HEK293 (cell line): ENCODE measurements at regions not wholly inside any gene's neighbourhood (a gene's known extent, or its start where the extent isn't known, plus 50 kb on each side); places are given as distances from the start of the nearest gene placed in this dataset.

Source experiments
- YY1 ChIP-seq: fragments of 450-650 bp; formaldehyde crosslinking; IDR thresholded peaks from 2 replicates; pipeline ENCODE4 v1.5.1; 2018; ENCODE audit warnings: missing biosample characterization, missing genetic modification characterization
- ZBTB20 ChIP-seq: fragments of 450-650 bp; formaldehyde crosslinking; IDR thresholded peaks from 2 replicates; pipeline ENCODE4 v1.5.1; 2016; ENCODE audit warnings: missing biosample characterization, missing genetic modification characterization
- ZFP3 ChIP-seq: fragments of 450-650 bp; formaldehyde crosslinking; IDR thresholded peaks from 2 replicates; pipeline ENCODE4 v1.5.1; 2016; ENCODE audit warnings: low read depth, missing biosample characterization, missing genetic modification characterization
- ZNF157 ChIP-seq: fragments of 450-650 bp; formaldehyde crosslinking; IDR thresholded peaks from 2 replicates; pipeline ENCODE4 v1.5.1; 2016; ENCODE audit warnings: missing biosample characterization, missing genetic modification characterization
- ZNF311 ChIP-seq: fragments of 450-650 bp; formaldehyde crosslinking; IDR thresholded peaks from 2 replicates; pipeline ENCODE4 v1.5.1; 2017; ENCODE audit warnings: missing biosample characterization, missing genetic modification characterization, borderline replicate concordance
- ZNF561 ChIP-seq: fragments of 450-650 bp; IDR thresholded peaks from 2 replicates; pipeline ENCODE4 v1.5.1; 2018; ENCODE audit warnings: missing biosample characterization, missing genetic modification characterization, borderline replicate concordance
- ZNF654 ChIP-seq: fragments of 450-650 bp; formaldehyde crosslinking; IDR thresholded peaks from 2 replicates; pipeline ENCODE4 v1.5.1; 2016; ENCODE audit warnings: low read depth, missing biosample characterization, missing genetic modification characterization
- ZSCAN23 ChIP-seq: fragments of 450-650 bp; formaldehyde crosslinking; IDR thresholded peaks from 2 replicates; pipeline ENCODE4 v1.5.1; 2016; ENCODE audit warnings: missing biosample characterization, missing genetic modification characterization
- TF ChIP-seq, protein P1 (sequence below): fragments of 450-650 bp; formaldehyde crosslinking; IDR thresholded peaks from 2 replicates; pipeline ENCODE4 v1.5.1; 2016; ENCODE audit warnings: missing biosample characterization, missing genetic modification characterization
- TF ChIP-seq, protein P2 (sequence below): IDR thresholded peaks from 2 replicates; pipeline ENCODE4 v1.6.1; 2011; ENCODE audit warnings: mild to moderate bottlenecking, low read depth, low read length, borderline replicate concordance
- TF ChIP-seq, protein P3 (sequence below): fragments of 450-650 bp; formaldehyde crosslinking; IDR thresholded peaks from 2 replicates; pipeline ENCODE4 v1.5.1; 2016; ENCODE audit warnings: missing biosample characterization, missing genetic modification characterization

DNA sequence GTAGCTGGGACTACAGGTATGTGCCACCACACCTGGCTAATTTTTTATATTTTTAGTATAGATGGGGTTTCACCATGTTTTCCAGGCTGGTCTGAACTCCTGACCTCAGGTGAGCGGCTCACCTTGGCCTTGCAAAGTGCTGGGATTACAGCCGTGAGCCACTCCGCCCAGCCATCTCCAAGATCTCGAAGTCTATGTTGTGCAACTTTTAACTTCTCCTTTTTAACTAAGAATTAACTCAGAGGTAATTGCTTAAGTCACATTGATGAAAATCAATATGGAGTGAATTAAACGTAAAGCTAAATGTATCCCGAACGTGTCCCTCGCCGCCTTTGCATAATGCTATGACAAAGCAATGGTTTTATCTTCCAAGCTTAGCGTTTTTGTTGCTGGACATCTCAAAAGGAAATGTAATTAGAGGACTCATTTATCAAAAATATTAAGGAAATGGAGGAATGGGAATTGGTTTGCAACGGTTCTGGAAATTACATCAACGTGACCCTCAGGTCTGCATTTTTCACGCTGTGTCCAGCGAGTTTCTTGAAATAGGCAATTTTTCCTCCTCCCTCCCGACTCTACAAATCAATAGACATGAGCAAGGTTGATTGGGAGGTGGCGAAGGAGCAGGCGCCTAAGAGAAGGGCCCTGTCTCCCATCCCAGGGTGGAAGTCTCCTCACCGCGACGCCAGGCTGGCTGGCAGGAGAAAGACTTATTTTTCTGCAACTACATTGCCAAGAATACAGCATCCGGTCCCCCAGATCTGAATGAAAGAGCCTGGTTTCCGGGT is 89.8 kb downstream of the TMEM130 start:
- TF ChIP-seq, protein P1, sequence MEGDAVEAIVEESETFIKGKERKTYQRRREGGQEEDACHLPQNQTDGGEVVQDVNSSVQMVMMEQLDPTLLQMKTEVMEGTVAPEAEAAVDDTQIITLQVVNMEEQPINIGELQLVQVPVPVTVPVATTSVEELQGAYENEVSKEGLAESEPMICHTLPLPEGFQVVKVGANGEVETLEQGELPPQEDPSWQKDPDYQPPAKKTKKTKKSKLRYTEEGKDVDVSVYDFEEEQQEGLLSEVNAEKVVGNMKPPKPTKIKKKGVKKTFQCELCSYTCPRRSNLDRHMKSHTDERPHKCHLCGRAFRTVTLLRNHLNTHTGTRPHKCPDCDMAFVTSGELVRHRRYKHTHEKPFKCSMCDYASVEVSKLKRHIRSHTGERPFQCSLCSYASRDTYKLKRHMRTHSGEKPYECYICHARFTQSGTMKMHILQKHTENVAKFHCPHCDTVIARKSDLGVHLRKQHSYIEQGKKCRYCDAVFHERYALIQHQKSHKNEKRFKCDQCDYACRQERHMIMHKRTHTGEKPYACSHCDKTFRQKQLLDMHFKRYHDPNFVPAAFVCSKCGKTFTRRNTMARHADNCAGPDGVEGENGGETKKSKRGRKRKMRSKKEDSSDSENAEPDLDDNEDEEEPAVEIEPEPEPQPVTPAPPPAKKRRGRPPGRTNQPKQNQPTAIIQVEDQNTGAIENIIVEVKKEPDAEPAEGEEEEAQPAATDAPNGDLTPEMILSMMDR (tag by site-specific recombination): no peak
- TF ChIP-seq ZFP3 (no peak), ZNF654 (no peak), ZBTB20 (no peak), ZNF561 (tag by site-specific recombination) (no peak), ZSCAN23 (tag by site-specific recombination) (no peak), ZNF311 (no peak), ZNF157 (no peak), YY1 (tag by site-specific recombination) (no peak)
- TF ChIP-seq, protein P2, sequence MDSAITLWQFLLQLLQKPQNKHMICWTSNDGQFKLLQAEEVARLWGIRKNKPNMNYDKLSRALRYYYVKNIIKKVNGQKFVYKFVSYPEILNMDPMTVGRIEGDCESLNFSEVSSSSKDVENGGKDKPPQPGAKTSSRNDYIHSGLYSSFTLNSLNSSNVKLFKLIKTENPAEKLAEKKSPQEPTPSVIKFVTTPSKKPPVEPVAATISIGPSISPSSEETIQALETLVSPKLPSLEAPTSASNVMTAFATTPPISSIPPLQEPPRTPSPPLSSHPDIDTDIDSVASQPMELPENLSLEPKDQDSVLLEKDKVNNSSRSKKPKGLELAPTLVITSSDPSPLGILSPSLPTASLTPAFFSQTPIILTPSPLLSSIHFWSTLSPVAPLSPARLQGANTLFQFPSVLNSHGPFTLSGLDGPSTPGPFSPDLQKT: no peak
- TF ChIP-seq, protein P3, sequence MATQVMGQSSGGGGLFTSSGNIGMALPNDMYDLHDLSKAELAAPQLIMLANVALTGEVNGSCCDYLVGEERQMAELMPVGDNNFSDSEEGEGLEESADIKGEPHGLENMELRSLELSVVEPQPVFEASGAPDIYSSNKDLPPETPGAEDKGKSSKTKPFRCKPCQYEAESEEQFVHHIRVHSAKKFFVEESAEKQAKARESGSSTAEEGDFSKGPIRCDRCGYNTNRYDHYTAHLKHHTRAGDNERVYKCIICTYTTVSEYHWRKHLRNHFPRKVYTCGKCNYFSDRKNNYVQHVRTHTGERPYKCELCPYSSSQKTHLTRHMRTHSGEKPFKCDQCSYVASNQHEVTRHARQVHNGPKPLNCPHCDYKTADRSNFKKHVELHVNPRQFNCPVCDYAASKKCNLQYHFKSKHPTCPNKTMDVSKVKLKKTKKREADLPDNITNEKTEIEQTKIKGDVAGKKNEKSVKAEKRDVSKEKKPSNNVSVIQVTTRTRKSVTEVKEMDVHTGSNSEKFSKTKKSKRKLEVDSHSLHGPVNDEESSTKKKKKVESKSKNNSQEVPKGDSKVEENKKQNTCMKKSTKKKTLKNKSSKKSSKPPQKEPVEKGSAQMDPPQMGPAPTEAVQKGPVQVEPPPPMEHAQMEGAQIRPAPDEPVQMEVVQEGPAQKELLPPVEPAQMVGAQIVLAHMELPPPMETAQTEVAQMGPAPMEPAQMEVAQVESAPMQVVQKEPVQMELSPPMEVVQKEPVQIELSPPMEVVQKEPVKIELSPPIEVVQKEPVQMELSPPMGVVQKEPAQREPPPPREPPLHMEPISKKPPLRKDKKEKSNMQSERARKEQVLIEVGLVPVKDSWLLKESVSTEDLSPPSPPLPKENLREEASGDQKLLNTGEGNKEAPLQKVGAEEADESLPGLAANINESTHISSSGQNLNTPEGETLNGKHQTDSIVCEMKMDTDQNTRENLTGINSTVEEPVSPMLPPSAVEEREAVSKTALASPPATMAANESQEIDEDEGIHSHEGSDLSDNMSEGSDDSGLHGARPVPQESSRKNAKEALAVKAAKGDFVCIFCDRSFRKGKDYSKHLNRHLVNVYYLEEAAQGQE (tag by site-specific recombination): no peak
